B cell (primary cell): ENCODE measurements at regions not wholly inside any gene's neighbourhood (a gene's known extent, or its start where the extent isn't known, plus 50 kb on each side); places are given as distances from the start of the nearest gene placed in this dataset.

Experiments
- CTCF ChIP-seq: fragments of 200-600 bp; IDR thresholded peaks from one replicate; pipeline ENCODE4 v1.8.0; 2022; ENCODE audit warnings: antibody characterized with exemption, mild to moderate bottlenecking
- EZH2 ChIP-seq: IDR thresholded peaks from 2 replicates; pipeline ENCODE4 v1.6.1; 2012; ENCODE audit warnings: borderline replicate concordance, low read depth, mild to moderate bottlenecking, moderate library complexity, low read length; ENCODE audit not compliant: insufficient read depth, poor library complexity, severe bottlenecking

- TF ChIP-seq CTCF (no peak), EZH2 (no peak)
These were observed 407.3 kb upstream of the CDH20 start for GRCh38 chr18:60925892-60926291.
